ENCODE measurements at regions not wholly inside any gene's neighbourhood (a gene's known extent, or its start where the extent isn't known, plus 50 kb on each side); places are given as distances from the start of the nearest gene placed in this dataset.

- TF ChIP-seq CTCF (IDR thresholded peaks at IDR 0.05) (no peak), ZFX (IDR thresholded peaks at IDR 0.05; ENCODE audit: borderline replicate concordance) (no peak)
Measured at GRCh38 chr2:240369335-240369734, 66.1 kb upstream of the GPC1 start.

All from 22Rv1 (cell line).